B cell (primary cell): ENCODE measurements at regions not wholly inside any gene's neighbourhood (a gene's known extent, or its start where the extent isn't known, plus 50 kb on each side); places are given as distances from the start of the nearest gene placed in this dataset.

ENCODE experiments used
- ATAC-seq: fragments of 200-7000 bp; cut with Tn5 transposase; one replicate; pipeline ENCODE4 v1.10.0; 2021; ENCODE audit warnings: low read depth, mild to moderate bottlenecking, moderate number of reproducible peaks, moderate library complexity
- CTCF ChIA-PET: fragments of 350-600 bp; sonication (Branson Sonifier 250); formaldehyde crosslinking; loops from one replicate; lab custom pipeline; 2021; ENCODE audit warnings: antibody characterized with exemption, inconsistent platforms; lab: Charles Lee
- POLR2A ChIA-PET: fragments of 350-600 bp; sonication (Branson Sonifier 250); formaldehyde crosslinking; loops from one replicate; lab custom pipeline; 2021; ENCODE audit warnings: antibody characterized with exemption; lab: Charles Lee
- DNase-seq: peaks from one replicate; pipeline ENCODE4 v3.0.0; 2013
- H2AFZ ChIP-seq: 2 replicates; pipeline ENCODE4 v1.6.1; 2012; ENCODE audit warnings: mild to moderate bottlenecking, low read depth, low read length; ENCODE audit not compliant: insufficient read depth, poor library complexity, severe bottlenecking
- H3K27ac ChIP-seq, 2 donors: 1 replicate in 1 of 2; 2 replicates in 1 of 2; pipeline ENCODE4 v1.5.1; 2012 to 2013; ENCODE audit warnings: low read length in 2 of 2, mild to moderate bottlenecking in 2 of 2, moderate library complexity in 1 of 2
- H3K27me3 ChIP-seq, 4 experiments: fragments of 200-600 bp in 1 of 4; sonication (generic) in 1 of 4; replicated peaks in 1 of 4; 1 replicate in 2 of 4; 2 replicates in 2 of 4; pipeline versions ENCODE4 v1.6.1 to v1.7.0; 2013 to 2016; ENCODE audit warnings: low read length in 3 of 4, mild to moderate bottlenecking in 2 of 4, mixed read lengths in 1 of 4, moderate library complexity in 1 of 4; ENCODE audit not compliant: insufficient read depth in 4 of 4, control insufficient read depth in 3 of 4; ENCODE audit errors: control extremely low read depth in 1 of 4
- H3K36me3 ChIP-seq, 2 experiments: replicated peaks in 1 of 2; 1 replicate in 1 of 2; 2 replicates in 1 of 2; pipeline versions ENCODE4 v1.6.1 to v1.7.1; 2013; ENCODE audit warnings: low read length in 1 of 2; ENCODE audit not compliant: insufficient read depth in 2 of 2, control insufficient read depth in 1 of 2; ENCODE audit errors: control extremely low read depth in 1 of 2, extremely low read depth in 1 of 2
- H3K4me1 ChIP-seq, 2 donors: fragments of 200-600 bp in 1 of 2; sonication (generic) in 1 of 2; 1 replicate in 1 of 2; 2 replicates in 1 of 2; pipeline versions ENCODE4 v1.5.1 to v1.6.1; 2013 to 2017; ENCODE audit warnings: low read length in 2 of 2; ENCODE audit not compliant: control insufficient read depth in 2 of 2, insufficient read depth in 2 of 2
- H3K4me2 ChIP-seq: replicated peaks from 2 replicates; pipeline ENCODE3; 2012; ENCODE audit warnings: mild to moderate bottlenecking, low read depth, low read length; ENCODE audit not compliant: poor library complexity, severe bottlenecking
- H3K4me3 ChIP-seq, 5 experiments: fragments of 200-600 bp in 1 of 5; sonication (generic) in 1 of 5; 1 replicate in 3 of 5; 2 replicates in 2 of 5; pipeline versions ENCODE4 v1.5.1 to v1.7.0; 2011 to 2016; ENCODE audit warnings: low read length in 4 of 5, mild to moderate bottlenecking in 4 of 5, low read depth in 2 of 5, control low read depth in 1 of 5, moderate library complexity in 1 of 5; ENCODE audit not compliant: insufficient read depth in 1 of 5; ENCODE audit errors: control extremely low read depth in 1 of 5, extremely low read depth in 1 of 5
- H3K79me2 ChIP-seq: fragments of 200-600 bp; sonication (generic); one replicate; pipeline ENCODE4 v1.6.0; 2016; ENCODE audit warnings: low read length; ENCODE audit not compliant: control insufficient read depth, insufficient read depth
- H3K9ac ChIP-seq: fragments of 200-600 bp; sonication (generic); 2 replicates; pipeline ENCODE4 v1.6.1; 2017; ENCODE audit warnings: mild to moderate bottlenecking, low read length, moderate library complexity
- H3K9me3 ChIP-seq, 3 donors: one replicate each; pipeline versions ENCODE4 v1.6.1 to v1.7.1; 2013; ENCODE audit warnings: low read length in 2 of 3; ENCODE audit not compliant: control insufficient read depth in 2 of 3, insufficient read depth in 1 of 3; ENCODE audit errors: control extremely low read depth in 1 of 3
- H4K20me1 ChIP-seq: 2 replicates; pipeline ENCODE4 v1.6.0; 2012; ENCODE audit warnings: mild to moderate bottlenecking, low read length; ENCODE audit not compliant: insufficient read depth, control insufficient read depth, poor library complexity, severe bottlenecking
- H3K27ac Mint-ChIP-seq: one replicate; pipeline ENCODE4 v1.8.0; 2021; ENCODE audit warnings: mixed read lengths
- H3K27me3 Mint-ChIP-seq: one replicate; pipeline ENCODE4 v1.8.0; 2021; ENCODE audit warnings: mixed read lengths
- H3K4me1 Mint-ChIP-seq: one replicate; pipeline ENCODE4 v1.8.0; 2021; ENCODE audit warnings: mixed read lengths
- H3K4me3 Mint-ChIP-seq: one replicate; pipeline ENCODE4 v1.8.0; 2021; ENCODE audit warnings: mixed read lengths
- H3K9me3 Mint-ChIP-seq: one replicate; pipeline ENCODE4 v1.8.0; 2022; ENCODE audit warnings: mixed read lengths; ENCODE audit not compliant: insufficient read depth
- CTCF ChIP-seq: fragments of 200-600 bp; IDR thresholded peaks from one replicate; pipeline ENCODE4 v1.8.0; 2022; ENCODE audit warnings: antibody characterized with exemption, mild to moderate bottlenecking
- EZH2 ChIP-seq: IDR thresholded peaks from 2 replicates; pipeline ENCODE4 v1.6.1; 2012; ENCODE audit warnings: borderline replicate concordance, low read depth, mild to moderate bottlenecking, moderate library complexity, low read length; ENCODE audit not compliant: insufficient read depth, poor library complexity, severe bottlenecking
- WGBS: methylation state at CpG from one replicate; pipeline ENCODE4 v1.1.5; 2013; ENCODE audit warnings: missing lambda C conversion rate; ENCODE audit not compliant: insufficient coverage; 5-methylcytosine and 5-hydroxymethylcytosine counted together
- intact Hi-C: fragments of 100-400 bp; cut with micrococcal nuclease; formaldehyde crosslinking; loops from one replicate; pipeline ENCODE4 v1.10.0; 2022

- TF ChIP-seq CTCF (no peak), EZH2 (no peak)
- no peaks in the 10 kb centered on the region for H3K27me3 Mint-ChIP-seq
- no peaks in the 10 kb centered on the region for H3K79me2 ChIP-seq
- H3K9me3 ChIP-seq, result no peaks in the 10 kb centered on the region
- H3K4me3 ChIP-seq, result no peak overlapping the region
- WGBS, result no CpG with 5 or more reads among the region's 1 CpG
- H3K9me3 Mint-ChIP-seq, result no peaks in the 10 kb centered on the region
- H2AFZ ChIP-seq, result peak overlapping the region; percentile 45
- no peaks in the 10 kb centered on the region for H3K27me3 ChIP-seq
- ATAC-seq (peak; percentile 36), DNase-seq (peak; percentile 16)
- peak overlapping the region; percentile 2 for H3K9ac ChIP-seq
- H3K27ac ChIP-seq, result peak overlapping the region; percentile 8 to 58
- intact Hi-C loops, result no loop called here
- CTCF ChIA-PET, result no interaction called here
- H3K4me3 Mint-ChIP-seq, result peak overlapping the region; percentile 46
- H3K36me3 ChIP-seq, result no peaks in the 10 kb centered on the region
- H4K20me1 ChIP-seq, result no peaks in the 10 kb centered on the region
- H3K4me1 ChIP-seq, result peaks cover 8 to 12% of the 10 kb centered on the region in 2 donors
- POLR2A ChIA-PET, result no interaction called here
- H3K4me2 ChIP-seq, result peak overlapping the region; percentile 38
- peaks cover 14% of the 10 kb centered on the region for H3K4me1 Mint-ChIP-seq
- peak overlapping the region; percentile 51 for H3K27ac Mint-ChIP-seq
Measured at GRCh38 chr14:34931206-34931605, 51.6 kb upstream of the SRP54 start.

- H3K4me2 ChIP-seq, result peak overlapping the region; percentile 38
Measured at GRCh38 chr14:34930591-34931091, 52.2 kb upstream of the SRP54 start.

More at GRCh38 chr14:34930591-34931091, 52.2 kb upstream of the SRP54 start:
- intact Hi-C loops, result no loop called here
- H3K27me3 ChIP-seq, result no peaks in the 10 kb centered on the region
- peak overlapping the region; percentile 45 for H2AFZ ChIP-seq
- Mint-ChIP-seq H3K4me3 (peak overlapping the region; percentile 75), H3K4me1 (peaks cover 14% of the 10 kb centered on the region), H3K9me3 (no peaks in the 10 kb centered on the region), H3K27me3 (no peaks in the 10 kb centered on the region), H3K27ac (peak overlapping the region; percentile 73)
- CTCF ChIA-PET, result no interaction called here
- 44% methylated on average over 1 of the region's 4 CpGs for WGBS
- H3K27ac ChIP-seq, result peak overlapping the region; percentile 16 to 58
- no peaks in the 10 kb centered on the region for H3K79me2 ChIP-seq
- TF ChIP-seq CTCF (no peak), EZH2 (no peak)
- H3K9me3 ChIP-seq, result no peaks in the 10 kb centered on the region
- no peaks in the 10 kb centered on the region for H4K20me1 ChIP-seq
- DNase-seq, result peak; percentile 14
- H3K4me3 ChIP-seq, result peak overlapping the region in 1 of 5 experiments; percentile 8
- no peak for ATAC-seq
- peak overlapping the region; percentile 2 for H3K9ac ChIP-seq
- POLR2A ChIA-PET, result no interaction called here
- no peaks in the 10 kb centered on the region for H3K36me3 ChIP-seq
- H3K4me1 ChIP-seq, result peaks cover 8 to 12% of the 10 kb centered on the region in 2 donors
